ENCODE measurements at regions not wholly inside any gene's neighbourhood (a gene's known extent, or its start where the extent isn't known, plus 50 kb on each side); places are given as distances from the start of the nearest gene placed in this dataset.

DNA sequence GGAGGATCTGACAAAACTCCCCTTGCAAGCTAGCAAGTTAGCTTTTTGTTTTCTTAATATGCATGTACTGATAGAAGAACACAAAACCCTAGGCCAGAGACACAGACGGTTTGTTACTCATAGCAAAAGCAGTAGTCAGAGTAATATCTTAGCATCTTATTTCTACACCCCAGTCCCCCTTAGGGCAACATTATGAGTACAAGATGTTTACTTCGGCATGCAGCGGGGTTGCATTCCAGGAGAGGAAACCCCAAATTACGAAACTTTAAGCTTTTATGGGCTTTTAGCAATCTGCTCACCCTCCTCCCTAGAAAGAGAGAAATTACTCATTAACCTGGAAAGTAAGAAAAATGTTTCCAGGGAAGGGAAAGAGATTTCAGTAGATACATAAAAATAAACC lies 1286.9 kb downstream of the EPHA7 start:
- Mint-ChIP-seq H3K4me1 (no peaks in the 10 kb centered on the region), H3K27me3 (no peaks in the 10 kb centered on the region), H3K9me3 (peaks cover 2 to 4% of the 10 kb centered on the region in 2 donors), H3K27ac (no peak overlapping the region), H3K36me3 (no peaks in the 10 kb centered on the region), H3K4me3 (no peak overlapping the region)
- ATAC-seq (replicated peaks) (no peak), DNase-seq (no peak)

DNA sequence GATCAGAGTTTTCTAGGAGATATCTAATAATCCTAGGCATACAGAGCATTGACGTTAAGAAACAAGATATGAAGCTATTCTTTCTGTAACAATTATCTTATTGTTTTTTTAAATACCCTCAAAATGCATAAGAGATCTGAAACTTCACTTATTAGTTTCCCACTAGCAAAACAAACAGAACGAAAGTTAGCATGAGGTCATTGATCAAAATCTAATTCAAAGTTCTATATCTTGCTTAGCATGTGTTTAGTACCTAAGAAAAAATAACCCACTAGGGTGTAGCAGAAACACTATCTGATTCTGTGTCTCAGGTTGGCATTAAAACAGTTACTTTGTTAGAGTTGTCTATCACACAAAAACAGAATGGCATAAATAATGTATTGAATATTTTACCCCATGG lies 1288.4 kb downstream of the EPHA7 start:
- ATAC-seq (replicated peaks): no peak
- peaks cover 2 to 4% of the 10 kb centered on the region in 2 donors for H3K9me3 Mint-ChIP-seq
- no peak for DNase-seq
- H3K36me3 Mint-ChIP-seq: no peaks in the 10 kb centered on the region
- no peak overlapping the region for H3K4me3 Mint-ChIP-seq
- H3K27ac Mint-ChIP-seq: no peak overlapping the region
- no peaks in the 10 kb centered on the region for H3K4me1 Mint-ChIP-seq
- no peaks in the 10 kb centered on the region for H3K27me3 Mint-ChIP-seq

DNA sequence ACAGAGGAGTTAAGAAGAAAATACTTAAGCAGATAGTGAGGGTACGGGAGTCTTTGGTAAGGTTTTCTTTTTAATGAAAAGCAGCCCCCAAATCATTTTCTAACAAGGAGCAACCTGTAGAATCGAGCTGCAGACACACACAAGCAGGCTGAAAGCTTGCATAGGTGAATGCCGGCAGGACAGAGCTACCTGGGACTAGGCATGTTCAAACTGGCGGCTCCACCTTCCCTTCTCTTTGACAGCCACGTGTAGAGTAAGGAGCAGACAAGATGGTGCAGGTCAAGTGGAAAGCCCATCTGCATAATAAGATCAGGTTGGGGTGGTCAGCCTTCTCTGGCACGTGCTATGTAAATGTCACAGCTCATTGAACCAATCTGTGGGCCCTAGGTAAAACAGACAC lies 1292.4 kb downstream of the EPHA7 start:
- Mint-ChIP-seq H3K27ac (no peak overlapping the region), H3K4me3 (no peak overlapping the region), H3K9me3 (peaks cover 0 to 4% of the 10 kb centered on the region in 2 donors), H3K36me3 (no peaks in the 10 kb centered on the region), H3K27me3 (no peaks in the 10 kb centered on the region), H3K4me1 (no peaks in the 10 kb centered on the region)
- DNase-seq (no peak), ATAC-seq (replicated peaks) (no peak)

DNA sequence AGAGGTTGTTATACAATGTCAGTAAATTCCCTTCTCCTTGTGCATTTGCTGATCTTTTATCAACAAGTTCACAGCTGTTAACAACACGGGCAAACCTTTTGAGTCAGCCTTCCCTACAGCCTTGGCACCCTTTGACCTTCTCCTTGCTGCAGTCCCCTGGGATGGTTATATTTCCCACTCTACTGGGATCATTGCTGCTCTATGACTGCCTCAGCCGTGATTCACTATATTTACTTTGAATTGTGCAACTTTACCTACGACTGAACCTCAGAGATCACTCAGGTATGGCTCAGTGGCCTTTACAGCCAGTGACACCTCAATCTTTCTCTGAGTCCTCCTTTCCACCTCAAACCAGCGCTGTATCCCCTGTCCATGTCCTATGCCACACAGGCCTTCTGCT lies 1293.3 kb downstream of the EPHA7 start:
- Mint-ChIP-seq H3K4me3 (no peak overlapping the region), H3K27me3 (no peaks in the 10 kb centered on the region), H3K27ac (no peak overlapping the region), H3K9me3 (peaks cover 0 to 4% of the 10 kb centered on the region in 2 donors), H3K36me3 (no peaks in the 10 kb centered on the region), H3K4me1 (no peaks in the 10 kb centered on the region)
- no peak for ATAC-seq (replicated peaks)
- DNase-seq: no peak

DNA sequence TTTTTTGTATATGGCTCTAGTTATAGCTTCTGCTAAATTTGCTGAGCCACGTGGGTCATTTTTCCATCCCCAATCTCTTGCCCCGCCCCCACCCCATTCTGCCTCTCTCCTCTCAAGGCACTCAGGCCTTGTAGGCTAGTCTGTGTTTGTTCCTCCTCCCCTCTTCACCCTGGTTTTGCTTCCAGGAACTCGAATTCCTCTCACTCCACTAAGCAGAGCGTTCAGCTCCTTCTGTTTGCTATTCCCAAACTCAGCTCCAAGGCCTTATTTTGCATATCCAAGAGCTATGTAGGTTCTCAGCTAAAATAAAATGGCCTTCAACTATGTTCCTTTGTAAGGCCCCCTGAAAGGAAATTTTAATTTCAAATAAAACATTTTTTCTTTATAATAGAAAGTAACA lies 1293.7 kb downstream of the EPHA7 start:
- ATAC-seq (replicated peaks) (no peak), DNase-seq (no peak)
- no peak overlapping the region for H3K4me3 Mint-ChIP-seq
- no peaks in the 10 kb centered on the region for H3K4me1 Mint-ChIP-seq
- no peaks in the 10 kb centered on the region for H3K27me3 Mint-ChIP-seq
- H3K9me3 Mint-ChIP-seq: peaks cover 0 to 4% of the 10 kb centered on the region in 2 donors
- H3K36me3 Mint-ChIP-seq: no peaks in the 10 kb centered on the region
- H3K27ac Mint-ChIP-seq: no peak overlapping the region

DNA sequence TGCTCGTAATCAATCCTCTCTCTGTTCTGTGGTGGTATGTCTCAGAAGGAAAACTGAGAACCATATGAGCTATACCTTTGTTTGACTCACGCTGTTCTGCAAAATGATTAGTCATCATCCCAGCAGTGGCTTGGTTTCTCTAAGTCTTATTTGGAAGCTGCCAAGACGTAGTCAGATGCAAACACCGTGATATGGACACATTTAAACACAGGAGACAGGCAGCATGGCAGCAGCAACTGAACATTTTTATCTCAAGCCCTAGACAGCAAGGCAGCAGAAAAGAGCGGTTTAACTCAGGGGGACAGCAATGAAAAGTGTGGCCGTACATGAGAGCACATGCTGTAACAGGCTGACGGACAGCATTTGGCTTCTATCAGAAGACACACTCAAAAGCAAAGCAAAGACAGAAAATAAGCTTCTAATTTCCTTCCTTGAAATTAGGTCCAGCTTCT lies 1295.1 kb downstream of the EPHA7 start:
- Mint-ChIP-seq H3K36me3 (no peaks in the 10 kb centered on the region), H3K27me3 (no peaks in the 10 kb centered on the region), H3K27ac (no peak overlapping the region), H3K4me1 (no peaks in the 10 kb centered on the region), H3K4me3 (no peak overlapping the region), H3K9me3 (peaks cover 0 to 4% of the 10 kb centered on the region in 2 donors)
- ATAC-seq (replicated peaks) (no peak), DNase-seq (no peak)

DNA sequence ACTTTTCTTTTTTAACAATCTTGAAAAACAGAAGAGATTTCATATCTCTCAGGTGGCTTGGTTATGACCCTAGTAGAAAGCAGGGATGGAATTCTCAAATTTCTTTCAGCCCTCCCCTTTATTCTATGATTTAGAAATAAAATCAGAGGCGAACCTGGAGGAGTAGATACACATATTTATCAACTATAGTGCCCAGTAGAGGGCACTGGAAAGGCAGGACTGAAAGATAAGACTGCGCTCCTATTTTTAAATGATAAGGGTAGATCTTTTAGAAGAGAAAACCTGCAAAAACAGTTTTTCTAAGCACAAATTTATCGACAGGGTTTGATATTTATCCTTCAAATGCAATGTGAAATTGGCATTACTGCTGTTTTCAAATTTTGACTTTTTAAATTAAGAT lies 1296.6 kb downstream of the EPHA7 start:
- no peaks in the 10 kb centered on the region for H3K4me1 Mint-ChIP-seq
- H3K27ac Mint-ChIP-seq: no peak overlapping the region
- ATAC-seq (replicated peaks) (no peak), DNase-seq (no peak)
- no peaks in the 10 kb centered on the region for H3K36me3 Mint-ChIP-seq
- no peaks in the 10 kb centered on the region for H3K27me3 Mint-ChIP-seq
- H3K9me3 Mint-ChIP-seq: no peaks in the 10 kb centered on the region
- H3K4me3 Mint-ChIP-seq: no peak overlapping the region

DNA sequence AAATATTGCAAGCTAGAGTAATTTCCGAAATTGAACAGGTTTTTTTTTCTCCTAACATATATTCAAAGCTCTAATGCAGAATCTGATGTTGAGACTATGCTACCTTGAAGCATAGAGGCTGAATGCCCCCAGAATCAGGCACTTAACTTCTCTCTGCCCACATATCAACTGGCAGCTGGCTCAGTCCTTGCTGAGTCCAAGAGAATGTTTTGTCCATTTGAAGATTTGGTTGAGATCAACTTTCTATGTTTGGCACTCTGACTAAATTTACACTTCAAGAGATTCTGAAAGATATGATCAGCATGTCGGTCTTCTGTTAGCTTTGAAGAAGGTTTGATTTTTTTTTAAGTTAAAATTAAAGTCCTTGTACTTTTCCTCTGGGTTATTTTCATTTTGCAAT lies 1298.1 kb downstream of the EPHA7 start:
- ATAC-seq (replicated peaks): no peak
- H3K27me3 Mint-ChIP-seq: no peaks in the 10 kb centered on the region
- no peaks in the 10 kb centered on the region for H3K36me3 Mint-ChIP-seq
- no peak overlapping the region for H3K27ac Mint-ChIP-seq
- no peaks in the 10 kb centered on the region for H3K9me3 Mint-ChIP-seq
- no peaks in the 10 kb centered on the region for H3K4me1 Mint-ChIP-seq
- H3K4me3 Mint-ChIP-seq: no peak overlapping the region
- no peak for DNase-seq

DNA sequence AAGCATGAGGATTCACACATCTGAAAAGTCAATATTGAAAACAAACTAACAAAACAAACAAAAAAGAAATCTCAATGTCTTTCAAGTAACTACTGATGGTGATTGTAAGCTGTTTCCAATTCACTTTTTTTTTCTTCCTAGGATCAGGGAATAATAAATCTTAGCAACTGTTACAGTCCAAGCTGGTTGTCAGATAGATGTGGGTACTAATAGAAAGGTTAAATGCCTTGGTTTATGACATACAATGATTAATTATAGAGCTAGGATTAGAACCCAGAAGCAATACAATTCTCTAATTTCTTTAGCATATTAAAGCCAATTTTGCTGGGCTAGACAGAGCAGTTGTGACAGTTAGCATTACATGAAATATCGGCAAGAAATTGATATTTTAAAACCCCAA lies 1301.6 kb downstream of the EPHA7 start:
- Mint-ChIP-seq H3K27me3 (no peaks in the 10 kb centered on the region), H3K27ac (no peak overlapping the region), H3K9me3 (no peaks in the 10 kb centered on the region), H3K4me1 (no peaks in the 10 kb centered on the region), H3K4me3 (no peak overlapping the region), H3K36me3 (no peaks in the 10 kb centered on the region)
- no peak for ATAC-seq (replicated peaks)
- no peak for DNase-seq

DNA sequence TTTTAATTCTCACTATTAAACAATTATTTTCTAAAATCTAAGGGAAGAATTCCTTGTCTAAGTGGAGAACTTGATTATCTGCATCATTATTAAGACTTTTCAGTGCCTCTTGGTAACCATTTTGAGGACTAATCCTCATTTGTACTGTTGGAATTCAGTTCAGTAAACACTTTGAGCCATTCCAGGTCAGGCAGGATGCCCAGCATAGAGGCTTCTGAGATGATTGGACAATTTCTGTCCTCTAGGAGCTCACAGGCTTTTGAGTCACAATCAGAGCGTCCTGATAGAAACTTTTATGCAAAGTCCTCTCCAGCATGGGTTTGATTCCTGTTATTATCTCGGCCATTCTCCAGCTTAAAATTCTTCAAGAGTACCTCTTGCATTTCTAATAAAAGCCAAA lies 1304.6 kb downstream of the EPHA7 start:
- DNase-seq (no peak), ATAC-seq (replicated peaks) (no peak)
- H3K4me3 Mint-ChIP-seq: no peak overlapping the region
- no peaks in the 10 kb centered on the region for H3K27me3 Mint-ChIP-seq
- no peak overlapping the region for H3K27ac Mint-ChIP-seq
- no peaks in the 10 kb centered on the region for H3K36me3 Mint-ChIP-seq
- H3K4me1 Mint-ChIP-seq: no peaks in the 10 kb centered on the region
- H3K9me3 Mint-ChIP-seq: no peaks in the 10 kb centered on the region

DNA sequence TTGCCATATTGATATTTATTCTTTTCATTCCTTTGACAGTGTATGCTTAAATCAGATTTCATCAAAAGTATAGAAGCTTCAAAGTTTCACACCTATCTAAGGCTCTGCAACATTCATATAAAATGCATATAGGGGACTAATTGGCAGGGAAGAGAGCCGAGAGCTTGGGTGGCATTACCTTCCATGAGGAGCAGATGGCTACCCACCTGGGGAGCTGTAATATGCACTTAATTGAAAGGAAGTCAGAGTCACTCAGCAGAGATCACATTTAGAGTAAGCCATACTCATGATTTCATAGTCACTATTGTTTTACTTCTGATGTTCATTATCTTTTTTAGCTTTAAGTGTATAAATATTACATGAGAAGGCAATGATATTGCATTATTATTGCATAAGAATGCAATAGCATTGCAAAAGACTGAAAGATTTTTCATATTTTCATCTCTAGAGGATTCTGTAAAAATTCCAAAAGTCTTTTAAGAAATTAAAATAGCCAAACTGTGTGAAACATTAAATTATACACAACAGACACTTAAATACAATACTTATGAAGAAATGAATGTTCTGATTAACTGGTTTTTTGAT lies 1305.2 kb downstream of the EPHA7 start:
- Mint-ChIP-seq H3K4me1 (no peaks in the 10 kb centered on the region), H3K4me3 (no peak overlapping the region), H3K36me3 (no peaks in the 10 kb centered on the region), H3K27ac (no peak overlapping the region), H3K27me3 (no peaks in the 10 kb centered on the region), H3K9me3 (no peaks in the 10 kb centered on the region)
- ATAC-seq (replicated peaks) (no peak), DNase-seq (no peak)

DNA sequence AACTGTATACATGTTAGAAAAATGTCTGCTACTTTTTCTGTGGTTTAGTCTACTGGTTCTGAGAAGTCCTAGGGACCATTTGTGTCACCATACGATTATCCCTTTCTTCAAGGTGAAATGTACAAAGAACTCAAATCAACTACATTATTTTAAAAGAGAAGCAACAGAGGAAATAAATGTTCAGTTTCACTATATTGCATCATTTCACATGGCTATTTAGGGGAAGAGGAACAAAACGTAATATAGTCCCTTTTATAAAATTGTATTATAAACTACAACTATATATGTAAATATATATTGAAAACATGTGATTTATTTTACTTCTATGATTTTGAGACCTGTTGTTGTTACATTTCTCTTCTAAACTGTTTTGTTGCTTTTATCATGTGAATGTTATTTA lies 1308.0 kb downstream of the EPHA7 start:
- Mint-ChIP-seq H3K27me3 (no peaks in the 10 kb centered on the region), H3K9me3 (peaks cover 9% of the 10 kb centered on the region in 2 donors), H3K36me3 (no peaks in the 10 kb centered on the region), H3K4me1 (no peaks in the 10 kb centered on the region), H3K4me3 (no peak overlapping the region), H3K27ac (no peak overlapping the region)
- DNase-seq: no peak
- no peak for ATAC-seq (replicated peaks)

DNA sequence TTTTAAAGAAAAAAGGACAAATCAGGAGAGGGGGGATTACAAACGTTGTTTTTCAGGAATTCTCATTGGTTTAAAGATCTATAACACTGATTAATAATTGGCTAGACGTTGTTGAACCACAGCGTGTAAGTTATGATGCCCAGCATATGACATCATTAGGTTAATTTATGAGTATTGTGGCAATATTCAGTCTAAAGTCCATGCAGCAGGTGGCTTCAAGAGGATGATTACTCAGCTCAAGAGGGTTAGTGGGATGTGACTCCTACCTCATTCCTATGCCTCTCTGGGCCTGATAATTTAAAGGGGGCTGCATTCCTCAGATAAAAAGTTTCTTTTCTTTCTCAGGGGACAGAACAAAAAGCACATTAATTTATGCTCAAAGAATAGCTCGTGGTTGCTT lies 1309.0 kb downstream of the EPHA7 start:
- H3K4me3 Mint-ChIP-seq: no peak overlapping the region
- no peaks in the 10 kb centered on the region for H3K36me3 Mint-ChIP-seq
- no peaks in the 10 kb centered on the region for H3K27me3 Mint-ChIP-seq
- no peak overlapping the region for H3K27ac Mint-ChIP-seq
- H3K4me1 Mint-ChIP-seq: no peaks in the 10 kb centered on the region
- ATAC-seq (replicated peaks): no peak
- DNase-seq: no peak
- peaks cover 9% of the 10 kb centered on the region in 2 donors for H3K9me3 Mint-ChIP-seq

DNA sequence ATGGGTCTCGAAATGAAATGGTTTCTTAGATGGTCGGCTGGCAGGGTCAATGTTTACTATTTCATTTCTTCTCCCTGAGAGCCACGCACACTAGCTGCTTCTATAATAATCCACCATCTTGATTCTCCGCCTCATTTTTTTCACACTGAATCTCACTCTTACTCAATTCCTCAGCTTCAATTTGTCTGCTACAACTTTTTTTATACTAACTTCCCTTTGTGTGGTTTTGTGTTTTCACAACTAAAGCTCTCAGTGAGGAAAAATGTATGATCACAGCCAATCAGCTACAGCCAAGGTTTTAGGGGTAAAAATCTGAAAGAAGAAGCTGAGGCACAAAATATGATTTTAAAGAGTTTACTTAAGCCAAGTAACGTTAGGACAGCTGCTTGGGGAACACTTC lies 1309.4 kb downstream of the EPHA7 start:
- DNase-seq: no peak
- no peak for ATAC-seq (replicated peaks)
- H3K27ac Mint-ChIP-seq: no peak overlapping the region

DNA sequence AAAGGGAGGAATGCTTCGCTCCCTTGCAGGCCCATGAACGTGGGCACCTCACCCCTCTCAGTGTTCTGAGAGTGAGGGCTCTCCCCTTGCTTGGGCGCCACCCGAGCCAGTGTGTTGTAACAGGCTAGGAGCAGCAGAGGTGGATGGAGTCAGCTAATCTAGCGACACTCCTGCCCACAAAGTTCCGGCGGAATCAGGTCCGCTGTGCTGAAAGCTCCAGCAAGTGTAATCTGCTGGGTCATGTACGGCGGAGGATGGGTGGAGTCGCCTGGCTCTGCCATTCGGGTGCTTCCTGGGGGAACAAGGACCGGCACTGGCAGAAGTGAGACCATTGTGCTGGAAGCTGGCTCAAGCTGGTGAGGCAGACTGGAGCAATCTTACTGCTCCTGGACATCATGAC lies 1310.1 kb downstream of the EPHA7 start:
- Mint-ChIP-seq H3K4me3 (no peak overlapping the region), H3K27me3 (no peaks in the 10 kb centered on the region), H3K4me1 (no peaks in the 10 kb centered on the region), H3K27ac (no peak overlapping the region), H3K36me3 (no peaks in the 10 kb centered on the region), H3K9me3 (peaks cover 9 to 11% of the 10 kb centered on the region in 2 donors)
- no peak for ATAC-seq (replicated peaks)
- DNase-seq: no peak

More for the DNA sequence above, 1309.4 kb downstream of the EPHA7 start:
- H3K27me3 Mint-ChIP-seq: no peaks in the 10 kb centered on the region
- H3K4me3 Mint-ChIP-seq: no peak overlapping the region
- no peaks in the 10 kb centered on the region for H3K4me1 Mint-ChIP-seq
- peaks cover 9% of the 10 kb centered on the region in 2 donors for H3K9me3 Mint-ChIP-seq
- H3K36me3 Mint-ChIP-seq: no peaks in the 10 kb centered on the region

DNA sequence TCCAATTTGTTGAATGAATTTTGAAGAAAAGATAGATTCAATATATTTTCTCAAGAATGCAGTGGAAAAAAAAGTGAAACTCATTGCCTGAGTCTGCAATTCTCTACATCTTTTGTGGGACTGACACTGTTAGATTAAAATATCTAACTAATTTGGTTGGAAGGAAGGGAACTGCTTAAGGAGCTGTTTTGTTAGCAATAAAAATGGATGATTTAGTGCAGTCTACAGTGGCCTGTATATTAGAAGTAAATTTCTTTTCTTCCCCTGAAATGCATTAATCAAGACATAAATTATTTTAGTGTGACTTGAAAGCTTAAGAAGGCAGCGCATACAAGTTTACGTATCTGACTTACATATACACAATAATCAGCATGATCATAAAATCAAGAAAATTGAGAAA lies 1332.6 kb downstream of the EPHA7 start:
- peaks cover 5 to 17% of the 10 kb centered on the region in 2 donors for H3K9me3 Mint-ChIP-seq
- ATAC-seq (replicated peaks) (no peak), DNase-seq (no peak)
- no peaks in the 10 kb centered on the region for H3K4me1 Mint-ChIP-seq
- no peak overlapping the region for H3K27ac Mint-ChIP-seq
- H3K27me3 Mint-ChIP-seq: no peaks in the 10 kb centered on the region
- no peaks in the 10 kb centered on the region for H3K36me3 Mint-ChIP-seq
- H3K4me3 Mint-ChIP-seq: no peak overlapping the region
